Transverse colon (tissue), 4 donors: ENCODE measurements at regions not wholly inside any gene's neighbourhood (a gene's known extent, or its start where the extent isn't known, plus 50 kb on each side); places are given as distances from the start of the nearest gene placed in this dataset.

Experiments used
- CTCF ChIP-seq, 5 experiments: fragments of 200-600 bp in 3 of 5; fragments of 450-650 bp in 2 of 5; sonication (generic) in 3 of 5; IDR thresholded peaks; 1 replicate in 2 of 5; 2 replicates in 3 of 5; pipeline ENCODE4 v1.5.1; 2016 to 2017; ENCODE audit warnings: antibody characterized with exemption in 5 of 5, inconsistent platforms in 3 of 5, mild to moderate bottlenecking in 2 of 5, moderate library complexity in 1 of 5
- EP300 ChIP-seq: sonication (generic); formaldehyde crosslinking; IDR thresholded peaks from one replicate; pipeline ENCODE4 v1.6.1; 2017; ENCODE audit warnings: antibody characterized with exemption, low read depth
- POLR2A ChIP-seq: fragments of 450-650 bp; IDR thresholded peaks from one replicate; pipeline ENCODE4 v1.6.1; 2016; ENCODE audit warnings: antibody characterized with exemption, mild to moderate bottlenecking, moderate library complexity
- POLR2AphosphoS5 ChIP-seq, 3 donors: sonication (generic); formaldehyde crosslinking; IDR thresholded peaks; one replicate each; pipeline ENCODE4 v1.6.1; 2016; ENCODE audit warnings: antibody characterized with exemption in 3 of 3

- TF ChIP-seq CTCF (IDR thresholded peaks at IDR 0.05) (no peak), EP300 (no peak), POLR2A (no peak), POLR2AphosphoS5 (IDR thresholded peaks at IDR 0.05) (no peak)
Measured at GRCh38 chrX:149992918-149993317, 54.6 kb upstream of the EOLA2 start.
